Neural crest cell (in vitro differentiated cells): ENCODE measurements at regions not wholly inside any gene's neighbourhood (a gene's known extent, or its start where the extent isn't known, plus 50 kb on each side); places are given as distances from the start of the nearest gene placed in this dataset.

Experiments
- DNase-seq: peaks from one replicate; pipeline ENCODE4 v3.0.0; 2021; ENCODE audit warnings: low read depth, mixed read lengths, low spot score
- H3K27ac Mint-ChIP-seq: one replicate; pipeline ENCODE4 v1.8.0; 2021; ENCODE audit warnings: mild to moderate bottlenecking, mixed read lengths; ENCODE audit not compliant: unreplicated experiment
- H3K27me3 Mint-ChIP-seq: 2 replicates; pipeline ENCODE4 v1.8.0; 2021; ENCODE audit warnings: low read depth, mild to moderate bottlenecking, mixed read lengths
- H3K36me3 Mint-ChIP-seq: 2 replicates; pipeline ENCODE4 v1.8.0; 2021; ENCODE audit warnings: low read depth, mild to moderate bottlenecking, mixed read lengths
- H3K4me1 Mint-ChIP-seq: 2 replicates; pipeline ENCODE4 v1.8.0; 2021; ENCODE audit warnings: mixed read lengths
- H3K4me3 Mint-ChIP-seq: one replicate; pipeline ENCODE4 v1.8.0; 2021; ENCODE audit warnings: mild to moderate bottlenecking, mixed read lengths
- H3K9me3 Mint-ChIP-seq: 2 replicates; pipeline ENCODE4 v1.8.0; 2021; ENCODE audit warnings: mixed read lengths
- TF ChIP-seq, protein P1 (sequence below): fragments of 200-600 bp; sonication (generic); conservative IDR thresholded peaks from 2 replicates; pipeline ENCODE4 v1.5.0; 2021; ENCODE audit warnings: antibody characterized with exemption, mild to moderate bottlenecking

DNA sequence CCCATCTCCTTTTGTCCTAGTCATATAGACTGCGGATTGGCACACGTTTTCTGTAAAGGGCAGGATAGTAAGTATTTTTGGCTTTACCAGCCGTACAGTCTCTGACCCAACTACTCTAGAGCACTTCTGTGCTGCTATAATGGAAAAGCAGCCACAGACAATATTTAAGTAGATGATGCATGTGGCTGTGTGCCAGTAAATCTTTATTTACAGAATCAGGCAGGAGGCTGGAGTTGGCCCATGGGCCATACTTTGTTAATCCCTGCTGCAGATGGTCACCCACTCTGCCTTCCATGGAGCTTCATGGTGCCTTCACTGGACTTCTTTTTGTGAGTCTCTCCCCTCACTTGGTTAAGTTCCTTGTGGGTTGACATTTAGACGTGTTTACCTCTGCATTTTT is 584.5 kb upstream of the TBX3 start:
- no peak overlapping the region for H3K4me3 Mint-ChIP-seq
- no peaks in the 10 kb centered on the region for H3K9me3 Mint-ChIP-seq
- H3K27me3 Mint-ChIP-seq = peaks cover 7% of the 10 kb centered on the region
- TF ChIP-seq, protein P1, sequence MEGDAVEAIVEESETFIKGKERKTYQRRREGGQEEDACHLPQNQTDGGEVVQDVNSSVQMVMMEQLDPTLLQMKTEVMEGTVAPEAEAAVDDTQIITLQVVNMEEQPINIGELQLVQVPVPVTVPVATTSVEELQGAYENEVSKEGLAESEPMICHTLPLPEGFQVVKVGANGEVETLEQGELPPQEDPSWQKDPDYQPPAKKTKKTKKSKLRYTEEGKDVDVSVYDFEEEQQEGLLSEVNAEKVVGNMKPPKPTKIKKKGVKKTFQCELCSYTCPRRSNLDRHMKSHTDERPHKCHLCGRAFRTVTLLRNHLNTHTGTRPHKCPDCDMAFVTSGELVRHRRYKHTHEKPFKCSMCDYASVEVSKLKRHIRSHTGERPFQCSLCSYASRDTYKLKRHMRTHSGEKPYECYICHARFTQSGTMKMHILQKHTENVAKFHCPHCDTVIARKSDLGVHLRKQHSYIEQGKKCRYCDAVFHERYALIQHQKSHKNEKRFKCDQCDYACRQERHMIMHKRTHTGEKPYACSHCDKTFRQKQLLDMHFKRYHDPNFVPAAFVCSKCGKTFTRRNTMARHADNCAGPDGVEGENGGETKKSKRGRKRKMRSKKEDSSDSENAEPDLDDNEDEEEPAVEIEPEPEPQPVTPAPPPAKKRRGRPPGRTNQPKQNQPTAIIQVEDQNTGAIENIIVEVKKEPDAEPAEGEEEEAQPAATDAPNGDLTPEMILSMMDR = no peak
- H3K27ac Mint-ChIP-seq = no peak overlapping the region
- H3K36me3 Mint-ChIP-seq = no peaks in the 10 kb centered on the region
- no peak for DNase-seq
- H3K4me1 Mint-ChIP-seq = no peaks in the 10 kb centered on the region

DNA sequence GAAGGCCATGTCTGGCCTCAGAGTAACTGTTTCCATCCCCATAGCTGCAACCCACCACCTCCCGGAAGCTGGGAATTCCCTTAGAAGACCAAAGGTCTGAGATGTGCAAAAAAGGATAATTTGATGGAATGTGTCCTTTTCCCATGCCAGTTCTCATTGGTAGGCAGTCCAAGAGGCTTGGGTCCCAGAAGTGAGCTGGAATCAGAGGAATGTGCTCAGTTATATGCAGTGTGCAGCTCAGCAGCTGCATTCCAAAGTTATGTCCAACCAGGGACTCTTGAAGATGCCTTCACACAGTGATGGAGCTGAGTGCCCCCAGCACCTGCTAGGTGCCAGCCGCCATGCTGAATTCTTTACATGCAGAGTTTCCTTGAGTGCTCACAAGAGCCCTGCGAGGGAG is 583.9 kb upstream of the TBX3 start:
- no peaks in the 10 kb centered on the region for H3K9me3 Mint-ChIP-seq
- no peak overlapping the region for H3K27ac Mint-ChIP-seq
- H3K4me3 Mint-ChIP-seq = no peak overlapping the region
- no peaks in the 10 kb centered on the region for H3K4me1 Mint-ChIP-seq
- no peak for DNase-seq
- TF ChIP-seq, protein P1 = no peak
- peaks cover 7% of the 10 kb centered on the region for H3K27me3 Mint-ChIP-seq
- H3K36me3 Mint-ChIP-seq = no peaks in the 10 kb centered on the region

DNA sequence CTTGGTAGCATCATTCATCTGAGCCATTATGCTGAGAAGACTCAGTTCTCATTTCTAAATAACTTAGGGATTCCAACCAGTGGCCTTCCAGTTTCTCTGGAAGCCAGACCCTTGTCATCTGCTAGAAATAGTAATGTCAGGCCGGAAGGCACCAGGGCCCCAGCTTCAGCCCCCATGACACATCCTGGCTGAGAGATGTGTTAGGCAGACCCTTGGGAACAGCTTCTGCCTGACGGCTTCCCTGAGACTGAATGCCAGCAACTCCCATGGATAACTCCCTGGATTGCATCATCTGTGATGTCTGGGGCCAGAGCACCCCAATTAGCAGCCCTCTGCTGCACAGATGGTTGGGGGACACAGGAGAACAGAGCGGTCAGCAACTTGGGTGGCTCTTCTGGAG is 583.5 kb upstream of the TBX3 start:
- no peak overlapping the region for H3K27ac Mint-ChIP-seq
- DNase-seq = no peak
- H3K4me3 Mint-ChIP-seq = no peak overlapping the region
- H3K36me3 Mint-ChIP-seq = no peaks in the 10 kb centered on the region
- H3K9me3 Mint-ChIP-seq = no peaks in the 10 kb centered on the region
- no peaks in the 10 kb centered on the region for H3K4me1 Mint-ChIP-seq
- peaks cover 7% of the 10 kb centered on the region for H3K27me3 Mint-ChIP-seq
- TF ChIP-seq, protein P1 = no peak

DNA sequence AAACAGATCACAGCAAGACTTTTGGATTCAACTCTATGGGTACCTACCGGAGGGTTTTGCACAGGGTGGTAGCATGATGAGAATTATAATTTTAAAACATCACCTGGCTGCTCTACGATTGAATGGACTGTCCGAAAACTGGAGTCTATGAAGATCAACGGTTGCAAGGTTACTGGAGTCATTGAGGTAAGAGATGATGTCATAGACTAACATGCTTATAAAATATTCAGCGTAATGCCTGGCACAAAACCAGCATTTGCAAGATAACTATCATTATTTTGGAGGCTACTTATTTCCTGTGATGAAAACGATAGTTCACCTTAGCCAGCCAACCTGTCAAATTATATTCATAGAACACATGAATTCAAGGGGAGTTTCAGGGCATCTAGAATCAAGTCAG is 580.6 kb upstream of the TBX3 start:
- TF ChIP-seq, protein P1 = no peak
- H3K27me3 Mint-ChIP-seq = no peaks in the 10 kb centered on the region
- DNase-seq = no peak
- no peaks in the 10 kb centered on the region for H3K4me1 Mint-ChIP-seq
- H3K27ac Mint-ChIP-seq = no peak overlapping the region
- H3K9me3 Mint-ChIP-seq = no peaks in the 10 kb centered on the region
- no peak overlapping the region for H3K4me3 Mint-ChIP-seq
- H3K36me3 Mint-ChIP-seq = no peaks in the 10 kb centered on the region

DNA sequence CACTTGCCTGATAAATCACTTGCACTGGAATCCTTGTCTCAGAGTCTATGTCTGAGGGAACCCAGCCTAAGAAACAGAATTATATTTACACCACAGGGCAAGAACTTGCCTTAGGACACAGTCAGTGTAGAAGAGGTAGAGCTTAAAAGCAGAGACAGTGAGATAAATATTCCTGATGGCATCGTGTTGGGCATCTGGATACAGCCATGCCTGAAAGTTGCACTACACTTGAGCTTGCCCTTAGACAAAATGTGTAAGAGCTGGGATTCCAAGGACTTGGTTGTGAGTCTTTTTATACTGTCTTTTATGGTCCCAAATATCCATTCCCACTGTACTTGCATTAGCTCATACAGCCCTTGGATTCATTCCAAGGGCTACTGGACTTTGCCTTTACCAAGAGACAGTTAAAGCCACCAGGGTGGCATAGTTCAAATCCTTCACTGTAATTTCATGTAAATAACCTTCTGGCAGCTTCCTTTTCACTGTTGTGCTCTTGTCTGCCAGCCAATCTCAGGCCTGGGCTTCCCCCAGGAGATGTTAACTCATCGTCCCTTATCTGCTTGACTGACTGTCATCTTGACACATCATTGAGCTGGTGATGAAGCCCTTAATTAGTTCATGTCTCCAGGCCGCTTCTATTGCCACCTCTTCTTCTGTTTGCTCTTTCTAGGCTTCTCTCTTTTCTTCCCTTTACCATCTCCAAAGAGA is 577.9 kb upstream of the TBX3 start:
- H3K27ac Mint-ChIP-seq = no peak overlapping the region
- no peaks in the 10 kb centered on the region for H3K9me3 Mint-ChIP-seq
- TF ChIP-seq, protein P1 = no peak
- DNase-seq = no peak
- no peak overlapping the region for H3K4me3 Mint-ChIP-seq
- no peaks in the 10 kb centered on the region for H3K4me1 Mint-ChIP-seq
- H3K36me3 Mint-ChIP-seq = no peaks in the 10 kb centered on the region
- H3K27me3 Mint-ChIP-seq = peaks cover 2% of the 10 kb centered on the region
